Upper lobe of left lung (tissue), 4 donors: ENCODE measurements at regions not wholly inside any gene's neighbourhood (a gene's known extent, or its start where the extent isn't known, plus 50 kb on each side); places are given as distances from the start of the nearest gene placed in this dataset.
"Not testable (repeated sequence)": the region's sequence is repeated elsewhere in the genome, so short reads cannot be mapped to it uniquely, and the experiment has no call there.

Experiments used
- CTCF ChIP-seq, 6 experiments: fragments of 450-650 bp in 4 of 6; fragments of 200-600 bp in 2 of 6; sonication (generic) in 2 of 6; IDR thresholded peaks; one replicate each; pipeline ENCODE4 v1.5.1; 2016 to 2019; ENCODE audit warnings: antibody characterized with exemption in 6 of 6
- POLR2A ChIP-seq, 4 donors: fragments of 450-650 bp; IDR thresholded peaks; one replicate each; pipeline ENCODE4 v1.5.1; 2016 to 2017; ENCODE audit warnings: antibody characterized with exemption in 4 of 4, mild to moderate bottlenecking in 2 of 4
- POLR2AphosphoS5 ChIP-seq, 2 donors: sonication (generic); formaldehyde crosslinking; IDR thresholded peaks; one replicate each; pipeline ENCODE4 v1.5.1; 2017; ENCODE audit warnings: antibody characterized with exemption in 2 of 2

GRCh38 chr10:63984061-63984460 lies 462.9 kb downstream of the REEP3 start:
- not testable (repeated sequence) for TF ChIP-seq POLR2A, CTCF, POLR2AphosphoS5 (IDR thresholded peaks at IDR 0.05)
